ENCODE measurements at regions not wholly inside any gene's neighbourhood (a gene's known extent, or its start where the extent isn't known, plus 50 kb on each side); places are given as distances from the start of the nearest gene placed in this dataset.

DNA sequence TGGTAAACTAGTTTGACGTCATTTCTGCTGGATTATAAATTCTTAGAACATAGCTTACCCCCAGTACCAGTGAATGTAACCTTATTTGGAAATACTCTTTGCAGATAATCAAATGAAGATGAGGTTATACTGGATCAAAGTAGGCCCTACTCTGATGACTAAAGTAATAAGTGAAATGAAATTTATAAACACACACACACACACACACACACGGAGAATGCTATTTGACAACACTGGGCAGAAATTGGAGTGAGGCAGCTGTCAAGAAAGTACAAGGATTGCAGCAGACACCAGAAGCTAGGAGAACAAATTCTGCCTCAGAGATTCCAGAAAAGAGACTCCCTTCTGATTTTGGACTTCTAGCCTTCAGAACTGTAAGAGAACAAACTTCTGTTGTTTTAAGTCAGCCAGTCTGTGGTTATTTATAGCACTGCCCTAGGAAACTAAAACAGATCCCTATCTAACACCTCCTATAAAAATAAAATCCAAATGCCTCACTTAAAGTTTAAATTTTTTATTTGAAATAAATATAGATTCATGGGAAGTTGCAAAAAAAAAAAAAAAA, 448.6 kb downstream of the PCDH18 start:
- TF ChIP-seq, protein P1, sequence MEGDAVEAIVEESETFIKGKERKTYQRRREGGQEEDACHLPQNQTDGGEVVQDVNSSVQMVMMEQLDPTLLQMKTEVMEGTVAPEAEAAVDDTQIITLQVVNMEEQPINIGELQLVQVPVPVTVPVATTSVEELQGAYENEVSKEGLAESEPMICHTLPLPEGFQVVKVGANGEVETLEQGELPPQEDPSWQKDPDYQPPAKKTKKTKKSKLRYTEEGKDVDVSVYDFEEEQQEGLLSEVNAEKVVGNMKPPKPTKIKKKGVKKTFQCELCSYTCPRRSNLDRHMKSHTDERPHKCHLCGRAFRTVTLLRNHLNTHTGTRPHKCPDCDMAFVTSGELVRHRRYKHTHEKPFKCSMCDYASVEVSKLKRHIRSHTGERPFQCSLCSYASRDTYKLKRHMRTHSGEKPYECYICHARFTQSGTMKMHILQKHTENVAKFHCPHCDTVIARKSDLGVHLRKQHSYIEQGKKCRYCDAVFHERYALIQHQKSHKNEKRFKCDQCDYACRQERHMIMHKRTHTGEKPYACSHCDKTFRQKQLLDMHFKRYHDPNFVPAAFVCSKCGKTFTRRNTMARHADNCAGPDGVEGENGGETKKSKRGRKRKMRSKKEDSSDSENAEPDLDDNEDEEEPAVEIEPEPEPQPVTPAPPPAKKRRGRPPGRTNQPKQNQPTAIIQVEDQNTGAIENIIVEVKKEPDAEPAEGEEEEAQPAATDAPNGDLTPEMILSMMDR (IDR thresholded peaks at IDR 0.05; ENCODE audit: control insufficient read depth, insufficient read depth, low read depth, low read length, missing control alignments): no peak
- DNase-seq (ENCODE audit: low read depth): peak; percentile 5
- no peak overlapping the region for H3K4me3 ChIP-seq (ENCODE audit: control insufficient read depth, low read depth, low read length)

DNA sequence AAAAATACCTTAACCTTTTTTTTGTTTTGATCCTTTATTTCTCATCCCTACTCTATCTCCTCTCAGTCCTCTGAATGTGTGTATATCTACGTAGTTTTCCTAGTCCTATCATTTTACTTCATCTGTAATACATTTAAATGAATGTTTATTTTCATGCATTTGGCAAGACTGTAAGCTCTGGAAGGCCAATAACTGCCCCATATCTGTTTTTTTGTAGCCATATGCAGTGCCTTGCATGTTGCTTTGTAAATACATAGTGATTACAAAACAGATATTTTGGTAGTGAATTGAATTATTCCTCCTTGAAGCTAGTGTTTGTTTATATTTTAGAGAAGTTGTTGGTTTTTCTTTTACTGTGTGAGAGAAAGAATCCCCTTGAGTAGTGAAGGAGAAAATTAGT, 450.2 kb downstream of the PCDH18 start:
- no peak for DNase-seq (ENCODE audit: low read depth)
- TF ChIP-seq, protein P1 (IDR thresholded peaks at IDR 0.05; ENCODE audit: control insufficient read depth, insufficient read depth, low read depth, low read length, missing control alignments): no peak
- no peak overlapping the region for H3K4me3 ChIP-seq (ENCODE audit: control insufficient read depth, low read depth, low read length)

DNA sequence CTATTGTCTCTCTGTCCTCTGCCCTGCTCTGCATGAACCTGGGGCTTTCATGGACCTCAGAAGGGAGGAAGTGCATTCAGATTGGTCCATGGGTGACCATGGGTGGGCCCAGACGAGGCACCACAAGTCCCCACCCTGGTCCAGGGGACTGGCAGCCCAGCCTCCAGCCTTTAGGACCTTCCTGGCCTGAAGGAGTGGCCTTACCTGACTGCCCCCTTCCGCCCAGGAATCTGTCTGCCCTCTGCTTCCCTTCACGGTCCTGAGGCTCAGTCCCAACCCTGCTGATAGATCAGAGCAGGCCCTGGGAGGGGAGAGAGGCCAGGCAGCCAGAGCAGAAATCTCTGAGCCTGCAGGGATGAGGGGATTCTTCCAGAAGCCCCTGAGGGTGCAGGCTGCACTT, 455.4 kb downstream of the PCDH18 start:
- H3K4me3 ChIP-seq (ENCODE audit: control insufficient read depth, low read depth, low read length): no peak overlapping the region
- TF ChIP-seq, protein P1 (IDR thresholded peaks at IDR 0.05; ENCODE audit: control insufficient read depth, insufficient read depth, low read depth, low read length, missing control alignments): no peak
- no peak for DNase-seq (ENCODE audit: low read depth)

DNA sequence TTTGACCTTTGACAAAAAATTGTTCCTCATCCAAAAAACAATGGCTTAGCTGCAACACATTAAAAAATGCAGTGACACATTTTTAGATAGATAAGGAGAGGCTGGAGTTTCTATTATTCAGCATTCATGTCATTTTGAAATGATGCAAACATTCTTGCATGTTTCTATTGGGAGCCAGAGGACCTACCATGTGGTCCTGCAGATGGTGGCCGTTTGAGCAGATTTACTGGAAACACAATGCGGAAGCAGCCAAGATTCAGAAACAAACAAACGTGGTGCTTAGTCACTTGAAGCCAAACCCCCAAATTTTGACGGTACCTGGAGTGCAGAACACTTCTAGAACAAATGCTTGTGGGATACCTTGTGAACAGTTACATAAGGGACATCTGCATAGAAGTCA, 456.7 kb downstream of the PCDH18 start:
- H3K4me3 ChIP-seq (ENCODE audit: control insufficient read depth, low read depth, low read length): no peak overlapping the region
- DNase-seq (ENCODE audit: low read depth): no peak
- TF ChIP-seq, protein P1 (IDR thresholded peaks at IDR 0.05; ENCODE audit: control insufficient read depth, insufficient read depth, low read depth, low read length, missing control alignments): no peak

DNA sequence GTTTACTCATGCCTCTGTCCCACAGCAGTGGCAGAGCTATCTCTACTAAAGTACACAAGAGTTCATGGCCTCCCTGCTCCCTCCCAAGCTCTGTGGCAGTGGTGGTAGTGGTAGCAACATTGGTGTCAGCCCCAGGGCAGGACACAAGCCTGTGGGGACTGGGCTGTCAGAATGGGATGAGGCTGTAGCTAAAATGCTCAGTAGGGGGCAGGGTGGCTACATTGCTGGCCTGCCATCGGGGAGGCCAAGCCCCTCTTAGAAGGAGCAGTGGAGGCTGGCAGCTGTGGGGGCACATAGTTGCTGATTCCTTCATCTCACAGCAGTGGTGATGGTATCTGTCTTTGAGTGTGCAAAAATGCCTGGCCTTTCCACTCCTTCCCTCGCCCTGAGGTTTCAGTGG, 461.7 kb downstream of the PCDH18 start:
- no peak for DNase-seq (ENCODE audit: low read depth)
- no peak overlapping the region for H3K4me3 ChIP-seq (ENCODE audit: control insufficient read depth, low read depth, low read length)
- TF ChIP-seq, protein P1 (IDR thresholded peaks at IDR 0.05; ENCODE audit: control insufficient read depth, insufficient read depth, low read depth, low read length, missing control alignments): no peak

DNA sequence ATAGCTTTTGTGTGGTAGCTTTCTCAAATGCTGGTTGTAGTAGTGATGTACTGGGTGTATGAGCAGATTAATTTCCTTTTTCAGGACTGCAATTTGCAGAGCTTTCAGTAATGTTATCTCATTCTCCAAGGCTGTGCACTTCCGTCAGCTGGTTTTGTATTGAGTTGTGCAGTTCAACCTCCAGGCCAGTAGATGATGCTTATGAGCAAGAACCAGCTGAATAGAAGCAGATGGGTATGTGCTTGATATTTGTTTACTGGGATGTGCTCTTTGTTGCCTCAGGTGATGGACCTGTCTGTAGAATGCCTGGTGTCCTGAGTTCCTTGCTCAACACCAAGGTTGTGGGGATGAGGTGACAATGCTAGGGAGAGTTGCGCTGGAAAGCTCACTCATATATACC, 462.8 kb downstream of the PCDH18 start:
- DNase-seq (ENCODE audit: low read depth): no peak
- TF ChIP-seq, protein P1 (IDR thresholded peaks at IDR 0.05; ENCODE audit: control insufficient read depth, insufficient read depth, low read depth, low read length, missing control alignments): peak; percentile 6
- H3K4me3 ChIP-seq (ENCODE audit: control insufficient read depth, low read depth, low read length): no peak overlapping the region

DNA sequence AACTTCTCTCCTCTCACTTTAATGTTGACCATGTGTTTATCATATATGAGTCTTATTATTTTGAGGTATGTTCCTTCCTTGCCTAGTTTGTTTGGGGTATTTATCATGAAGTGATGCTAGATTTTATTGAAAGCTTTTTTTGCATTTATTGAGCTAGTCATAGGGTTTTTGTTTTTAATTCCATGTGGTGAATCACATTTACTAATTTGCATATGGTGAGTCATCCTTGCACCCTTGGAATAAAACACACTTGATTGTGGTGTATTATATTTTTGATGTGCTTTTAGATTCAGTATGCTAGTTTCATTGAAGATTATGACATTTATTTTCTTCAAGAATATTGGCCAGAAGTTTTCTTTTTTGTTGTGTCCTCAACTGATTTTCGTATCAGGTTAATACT, 464.6 kb downstream of the PCDH18 start:
- TF ChIP-seq, protein P1 (IDR thresholded peaks at IDR 0.05; ENCODE audit: control insufficient read depth, insufficient read depth, low read depth, low read length, missing control alignments): no peak
- no peak for DNase-seq (ENCODE audit: low read depth)

More for the DNA sequence above, 464.6 kb downstream of the PCDH18 start:
- H3K4me3 ChIP-seq (ENCODE audit: control insufficient read depth, low read depth, low read length): no peak overlapping the region
